ENCODE measurements at regions not wholly inside any gene's neighbourhood (a gene's known extent, or its start where the extent isn't known, plus 50 kb on each side); places are given as distances from the start of the nearest gene placed in this dataset.
"Not testable (repeated sequence)": the region's sequence is repeated elsewhere in the genome, so short reads cannot be mapped to it uniquely, and the experiment has no call there.

DNA sequence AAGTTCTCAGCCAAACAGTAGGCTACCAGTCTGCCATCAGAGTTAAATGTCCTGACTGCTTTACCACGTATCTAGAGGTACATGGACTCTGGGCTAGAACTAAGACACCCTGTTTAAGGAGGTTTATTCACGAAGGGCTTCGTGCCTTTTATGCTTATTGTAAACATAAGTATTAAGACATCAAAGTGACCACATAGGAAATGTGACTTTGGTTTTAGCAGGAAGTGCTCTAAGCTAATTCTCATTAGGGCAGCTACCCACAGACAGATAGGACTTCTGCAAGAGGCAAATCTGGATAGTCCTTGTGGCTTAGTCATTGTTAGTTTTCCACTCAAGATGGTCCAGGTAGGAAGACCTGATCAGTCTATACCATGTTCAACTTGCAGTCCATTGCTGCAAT is 233.3 kb upstream of the MGAT5 start:
- no peak for DNase-seq (ENCODE audit: low spot score)

DNA sequence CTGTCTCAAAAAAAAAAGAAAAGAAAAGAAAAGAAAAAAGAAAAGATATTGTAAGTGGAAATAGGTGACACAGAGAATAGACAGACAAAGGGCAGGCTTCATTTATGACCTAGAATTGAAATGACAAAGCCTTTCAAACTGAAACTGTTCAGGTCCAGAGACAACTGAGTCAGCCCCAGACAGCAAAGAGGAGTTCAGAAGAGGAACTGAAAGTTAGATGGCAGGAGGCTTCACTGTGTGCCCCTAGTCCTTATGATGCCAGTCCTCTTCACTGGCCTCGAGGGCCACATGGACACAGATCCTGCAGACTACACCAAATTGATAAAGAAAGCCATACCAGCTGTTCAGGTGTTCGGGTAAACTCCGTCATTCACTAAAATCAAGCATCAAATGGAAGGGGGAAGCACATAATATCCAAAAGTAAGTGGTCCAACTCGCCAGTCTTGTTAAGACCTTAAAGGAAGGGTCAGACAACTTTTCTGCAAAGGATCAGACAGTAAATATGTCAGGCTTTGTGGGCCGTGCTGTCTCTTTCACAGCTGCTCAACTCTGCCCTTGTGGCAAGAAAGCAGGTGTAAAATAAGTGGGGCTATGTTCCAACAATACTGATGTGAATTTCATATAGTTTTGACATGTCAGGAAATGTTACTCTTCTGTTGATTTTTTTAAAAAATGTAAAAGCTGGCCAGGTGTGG is 231.9 kb upstream of the MGAT5 start:
- no peak for DNase-seq (ENCODE audit: low spot score)

DNA sequence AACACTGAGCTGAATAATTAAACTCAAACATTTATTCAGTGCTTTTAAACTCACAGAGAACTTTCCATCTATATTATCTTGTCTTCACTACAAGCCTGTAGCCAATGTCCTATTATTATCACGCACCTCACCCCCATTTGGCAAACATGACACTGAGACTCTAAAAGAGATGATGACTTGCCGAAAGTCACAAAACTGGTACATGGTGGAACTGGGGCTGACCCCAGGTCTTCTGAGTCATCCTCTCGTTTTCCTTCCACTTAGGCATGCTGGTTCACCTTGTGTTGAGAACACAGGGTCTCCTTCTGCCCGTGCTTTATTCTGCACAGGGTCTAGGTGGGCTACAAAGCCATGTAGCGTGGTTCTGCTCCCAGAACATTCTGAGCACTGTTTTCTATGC is 230.0 kb upstream of the MGAT5 start:
- DNase-seq (ENCODE audit: low spot score), result no peak

DNA sequence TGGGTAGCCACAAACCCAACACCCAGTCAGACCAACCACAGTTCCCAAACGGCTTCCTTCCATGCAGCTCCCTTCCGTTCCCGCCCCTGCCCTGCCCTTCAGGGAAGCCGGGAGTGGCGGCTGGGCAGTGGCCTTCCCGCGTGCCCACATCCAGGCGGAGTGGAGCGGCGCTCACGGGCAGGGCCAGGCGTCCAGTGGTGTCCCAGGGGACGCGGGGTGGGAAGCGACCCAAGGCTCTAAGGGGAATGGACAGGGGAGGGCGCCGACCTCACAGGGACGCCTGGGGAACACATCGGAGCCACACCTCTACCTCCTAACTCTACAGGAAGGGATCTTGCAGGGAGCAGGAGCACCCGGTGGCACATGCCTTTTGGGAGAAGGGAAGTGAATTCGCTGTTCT is 225.9 kb upstream of the MGAT5 start:
- no peak for DNase-seq (ENCODE audit: low spot score)

DNA sequence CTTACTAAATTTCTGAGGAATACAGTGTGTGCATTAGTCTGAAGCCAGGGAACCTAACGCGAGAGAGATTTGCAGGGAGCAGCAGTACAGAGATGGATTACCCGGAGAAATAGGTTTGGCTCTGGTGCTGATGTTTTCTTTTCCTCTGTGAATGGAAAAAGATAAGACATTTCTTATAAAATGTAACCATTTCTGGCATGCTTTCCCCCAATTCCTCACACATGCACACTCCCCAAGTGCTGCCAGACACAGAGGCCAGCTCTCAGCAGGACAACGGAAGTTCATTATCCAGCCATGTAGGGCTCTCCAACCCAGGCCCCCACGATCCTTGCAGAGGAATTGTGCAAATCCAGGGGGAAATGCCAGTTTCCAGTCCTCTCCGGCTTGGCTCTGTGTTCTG is 224.5 kb upstream of the MGAT5 start:
- DNase-seq (ENCODE audit: low spot score), result no peak

DNA sequence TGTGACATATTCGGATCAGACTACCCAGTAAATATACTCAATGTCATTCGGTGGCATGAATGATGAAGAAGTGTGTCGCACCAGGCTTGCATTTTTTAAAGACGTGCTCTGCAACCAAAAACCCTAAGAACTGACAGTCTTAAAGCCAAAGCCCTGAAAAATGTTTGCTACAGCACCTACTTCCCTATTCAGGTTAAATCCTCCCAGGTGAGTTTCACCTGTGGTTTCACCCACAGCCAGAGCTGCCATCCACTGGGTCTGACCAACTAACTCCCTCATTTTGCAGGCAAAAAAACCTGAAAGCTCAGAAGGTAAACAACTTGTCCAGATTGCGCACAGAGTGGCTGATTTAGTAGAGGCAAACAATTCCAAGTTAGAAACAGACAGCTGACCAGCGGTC is 222.3 kb upstream of the MGAT5 start:
- DNase-seq (ENCODE audit: low spot score), result no peak

DNA sequence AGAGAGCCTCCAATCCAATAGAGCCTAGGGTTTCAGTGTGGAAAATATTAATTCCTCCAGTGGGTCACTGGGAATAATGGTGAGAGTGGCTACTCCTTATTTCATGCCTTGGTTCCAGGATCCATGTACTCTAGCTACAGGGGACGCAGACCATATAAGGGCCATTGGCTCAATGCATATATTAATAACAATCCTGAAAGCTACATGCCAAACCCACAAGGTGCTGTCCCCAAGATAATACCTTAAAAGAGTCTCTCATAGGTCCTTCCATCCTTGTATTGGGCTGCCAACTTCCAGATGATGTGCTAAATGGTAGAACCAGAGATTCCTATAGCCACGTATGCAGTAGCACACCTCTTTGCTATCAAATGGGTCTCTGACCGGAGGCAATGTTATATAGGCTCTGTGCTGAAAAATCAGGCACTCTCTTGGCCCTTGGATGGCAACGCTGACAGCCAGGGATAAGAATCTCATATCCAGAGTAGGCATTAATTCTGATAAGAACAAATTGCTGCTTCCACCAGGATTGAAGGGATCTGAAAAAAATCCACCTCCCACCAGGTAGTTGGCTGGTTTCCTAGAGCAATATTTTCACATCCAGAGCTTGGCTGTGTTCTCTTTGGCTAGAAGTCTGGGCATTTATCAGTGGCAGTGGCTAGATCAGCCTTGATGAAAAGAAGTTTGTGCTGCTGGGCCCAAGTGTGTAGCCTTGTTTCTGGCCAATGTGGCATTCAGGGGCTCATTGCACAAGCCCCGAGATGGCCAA is 218.1 kb upstream of the MGAT5 start:
- DNase-seq (ENCODE audit: low spot score), result no peak

DNA sequence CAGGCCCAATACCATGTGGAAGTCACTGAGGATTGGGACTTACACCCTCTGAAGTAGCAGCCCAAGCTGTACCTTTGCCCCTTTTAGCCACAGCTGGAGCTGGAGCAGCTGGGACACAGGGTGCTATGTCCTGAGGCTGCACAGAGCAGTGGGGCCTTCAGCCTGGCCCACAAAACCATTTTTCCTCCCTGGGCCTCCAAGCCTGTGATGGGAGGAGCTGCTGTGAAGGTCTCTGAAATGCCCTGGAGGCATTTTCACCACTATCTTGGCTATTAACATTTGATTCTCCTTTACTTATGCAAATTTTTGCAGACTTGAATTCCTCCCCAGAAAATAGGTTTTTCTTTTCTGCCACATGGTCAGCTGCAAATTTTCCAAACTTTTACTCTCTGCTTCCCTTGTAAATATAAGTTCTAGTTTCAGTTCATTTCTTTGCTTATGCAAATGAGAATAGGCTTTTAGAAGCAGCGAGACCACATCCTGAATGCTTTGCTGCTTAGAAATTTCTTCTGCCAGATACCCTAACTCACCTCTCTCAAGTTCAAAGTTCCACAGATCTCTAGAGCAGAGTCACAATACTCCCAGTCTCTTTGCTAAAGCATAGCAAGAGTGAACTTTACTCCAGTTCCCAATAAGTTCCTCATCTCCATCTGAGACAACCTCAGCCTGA is 213.8 kb upstream of the MGAT5 start:
- DNase-seq (ENCODE audit: low spot score), result no peak

DNA sequence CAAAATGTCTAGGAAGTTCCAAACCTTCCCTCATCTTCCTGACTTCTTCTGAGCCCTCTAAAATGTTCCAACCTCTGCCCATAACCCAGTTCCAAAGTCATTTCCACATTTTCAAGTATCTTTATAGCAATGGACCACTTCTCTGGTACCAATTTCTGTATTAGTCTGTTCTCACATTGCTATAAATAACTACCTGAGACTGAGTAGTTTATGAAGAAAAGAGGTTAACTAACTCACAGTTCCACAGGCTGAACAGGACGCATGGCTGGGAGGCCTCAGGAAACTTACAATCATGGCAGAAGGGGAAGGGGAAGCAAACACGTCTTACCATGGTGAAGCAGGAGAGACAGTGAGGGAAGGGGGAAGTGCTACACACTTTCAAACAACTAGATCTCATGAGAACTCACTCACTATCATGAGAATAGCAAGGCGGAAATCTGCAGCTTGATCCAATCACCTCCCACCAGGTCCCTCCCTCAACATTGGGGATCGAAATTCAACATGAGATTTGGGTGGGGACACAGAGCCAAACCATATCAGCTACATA is 213.2 kb upstream of the MGAT5 start:
- DNase-seq (ENCODE audit: low spot score), result not testable (repeated sequence)

DNA sequence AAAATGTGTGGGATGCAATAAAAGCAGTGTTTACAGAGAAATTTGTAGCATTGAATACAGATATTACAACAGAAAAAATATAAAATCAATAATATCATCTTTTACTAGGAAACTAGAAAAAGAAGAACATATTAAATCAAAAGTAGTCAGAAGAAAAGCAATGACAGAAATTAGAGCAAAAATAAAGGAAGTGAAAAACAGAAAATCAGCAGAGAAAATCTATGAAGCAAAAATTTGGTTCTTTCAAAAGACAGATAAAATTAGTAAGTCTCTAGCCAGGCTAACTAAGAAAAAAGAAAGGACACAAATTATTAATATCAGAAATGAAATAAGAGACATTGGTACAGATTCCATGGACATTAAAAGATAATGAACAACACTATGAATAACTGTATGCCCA is 212.0 kb upstream of the MGAT5 start:
- no peak for DNase-seq (ENCODE audit: low spot score)

DNA sequence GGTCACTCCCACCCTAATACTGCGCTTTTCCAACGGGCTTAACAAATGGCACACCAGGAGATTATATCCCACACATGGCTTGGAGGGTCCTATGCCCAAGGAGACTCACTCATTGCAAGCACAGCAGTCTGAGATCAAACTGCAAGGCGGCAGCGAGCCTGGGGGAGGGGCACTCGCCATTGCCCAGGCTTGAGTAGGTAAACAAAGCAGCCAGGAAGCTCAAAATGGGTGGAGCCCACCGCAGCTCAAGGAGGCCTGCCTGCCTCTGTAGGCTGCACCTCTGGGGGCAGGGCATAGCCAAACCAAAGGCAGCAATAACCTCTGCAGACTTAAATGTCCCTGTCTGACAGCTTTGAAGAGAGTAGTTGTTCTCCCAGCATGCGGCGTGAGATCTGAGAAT is 210.8 kb upstream of the MGAT5 start:
- DNase-seq (ENCODE audit: low spot score), result not testable (repeated sequence)

DNA sequence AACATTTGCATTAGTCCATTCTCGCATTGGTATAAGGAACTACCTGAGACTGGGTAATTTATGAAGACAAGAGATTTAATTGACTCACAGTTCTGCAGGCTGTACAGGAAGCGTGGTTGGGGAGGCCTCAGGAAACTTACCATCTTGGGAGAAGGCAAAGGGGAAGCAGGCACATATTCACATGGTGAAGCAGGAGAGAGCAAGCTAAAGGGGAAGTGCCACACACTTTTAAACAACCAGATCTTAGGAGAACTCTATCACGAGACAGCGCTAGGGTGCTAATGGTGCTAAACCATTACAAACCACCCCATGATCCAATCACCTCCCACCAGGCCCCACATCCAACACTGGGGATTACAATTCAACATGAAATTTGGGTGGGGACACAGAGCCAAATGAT is 201.7 kb upstream of the MGAT5 start:
- no peak for DNase-seq (ENCODE audit: low spot score)

DNA sequence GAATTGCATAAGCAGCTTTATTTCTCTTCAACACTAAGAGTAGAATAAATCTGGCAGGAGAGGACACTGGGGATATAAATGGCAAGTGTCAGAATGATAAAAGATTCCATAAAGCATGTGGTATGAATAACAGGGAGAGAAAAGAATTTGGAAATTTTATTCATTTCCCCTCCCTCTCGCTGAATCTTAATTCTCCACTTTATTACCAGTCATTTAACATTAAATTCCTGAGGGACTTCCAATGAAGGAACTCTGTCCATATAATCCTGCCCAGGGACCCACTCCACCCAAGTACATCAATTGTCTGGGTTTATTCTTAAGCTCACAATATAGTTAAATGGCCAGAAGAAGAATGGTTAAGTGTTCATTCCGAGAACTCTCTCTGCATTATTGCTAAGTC is 197.7 kb upstream of the MGAT5 start:
- DNase-seq (ENCODE audit: low spot score), result no peak

DNA sequence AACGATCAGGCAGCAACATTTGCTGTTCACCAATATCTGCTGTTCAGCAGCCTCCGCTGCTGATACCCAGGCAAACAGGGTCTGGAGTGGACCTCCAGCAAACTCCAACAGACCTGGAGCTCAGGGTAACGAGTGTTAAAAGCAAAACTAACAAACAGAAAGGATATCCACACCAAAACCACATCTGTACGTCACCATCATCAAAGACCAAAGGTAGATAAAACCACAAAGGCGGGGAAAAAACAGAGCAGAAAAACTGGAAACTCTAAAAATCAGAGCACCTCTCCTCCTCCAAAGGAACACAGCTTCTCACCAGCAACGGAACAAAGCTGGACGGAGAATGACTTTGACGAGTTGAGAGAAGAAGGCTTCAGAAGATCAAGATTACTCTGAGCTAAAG is 192.8 kb upstream of the MGAT5 start:
- not testable (repeated sequence) for DNase-seq (ENCODE audit: low spot score)

DNA sequence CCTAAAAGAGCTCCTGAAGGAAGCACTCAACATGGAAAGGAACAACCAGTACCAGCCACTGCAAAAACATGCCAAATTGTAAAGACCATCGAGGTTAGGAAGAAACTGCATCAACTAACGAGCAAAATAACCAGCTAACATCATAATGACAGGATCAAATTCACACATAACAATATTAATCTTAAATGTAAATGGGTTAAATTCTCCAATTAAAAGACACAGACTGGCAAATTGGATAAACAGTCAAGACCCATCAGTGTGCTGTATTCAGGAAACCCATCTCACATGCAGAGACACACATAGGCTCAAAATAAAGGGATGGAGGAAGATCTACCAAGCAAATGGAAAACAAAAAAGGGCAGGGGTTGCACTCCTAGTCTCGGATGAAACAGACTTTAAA is 191.6 kb upstream of the MGAT5 start:
- not testable (repeated sequence) for DNase-seq (ENCODE audit: low spot score)

DNA sequence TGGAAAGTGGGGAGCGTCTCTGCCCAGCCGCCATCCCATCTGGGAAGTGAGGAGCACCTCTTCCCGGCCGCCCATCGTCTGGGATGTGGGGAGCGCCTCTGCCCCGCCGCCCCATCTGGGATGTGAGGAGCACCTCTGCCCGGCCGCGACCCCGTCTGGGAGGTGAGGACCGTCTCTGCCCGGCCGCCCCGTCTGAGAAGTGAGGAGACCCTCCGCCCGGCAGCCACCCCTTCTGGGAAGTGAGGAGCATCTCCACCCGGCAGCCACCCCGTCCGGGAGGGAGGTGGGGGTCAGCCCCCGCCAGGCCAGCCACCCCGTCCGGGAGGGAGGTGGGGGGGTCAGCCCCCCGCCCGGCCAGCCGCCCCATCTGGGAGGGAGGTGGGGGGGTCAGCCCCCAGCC is 190.0 kb upstream of the MGAT5 start:
- not testable (repeated sequence) for DNase-seq (ENCODE audit: low spot score)

DNA sequence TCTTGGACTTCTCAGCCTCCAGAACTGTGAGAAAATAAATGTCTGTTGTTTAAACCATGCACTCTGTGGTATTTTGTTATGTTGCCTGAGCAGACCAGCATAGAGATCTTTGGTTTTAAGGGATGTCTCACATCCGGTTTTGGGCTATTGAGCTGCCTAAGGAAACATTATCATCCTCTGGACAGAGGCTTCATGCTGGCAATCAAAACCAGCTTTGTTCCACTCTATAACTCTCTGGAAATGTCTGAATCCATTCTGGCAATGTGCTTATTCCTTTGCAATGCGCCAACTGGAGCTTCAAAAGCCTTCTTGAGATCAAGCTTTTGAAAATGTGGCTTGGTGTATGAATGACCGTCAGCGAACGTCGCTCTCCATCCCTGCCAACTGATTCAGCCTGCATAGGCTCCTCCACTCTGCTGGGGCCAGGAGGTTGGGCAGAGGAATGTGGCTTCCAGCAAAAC is 183.6 kb upstream of the MGAT5 start:
- DNase-seq (ENCODE audit: low spot score), result no peak

DNA sequence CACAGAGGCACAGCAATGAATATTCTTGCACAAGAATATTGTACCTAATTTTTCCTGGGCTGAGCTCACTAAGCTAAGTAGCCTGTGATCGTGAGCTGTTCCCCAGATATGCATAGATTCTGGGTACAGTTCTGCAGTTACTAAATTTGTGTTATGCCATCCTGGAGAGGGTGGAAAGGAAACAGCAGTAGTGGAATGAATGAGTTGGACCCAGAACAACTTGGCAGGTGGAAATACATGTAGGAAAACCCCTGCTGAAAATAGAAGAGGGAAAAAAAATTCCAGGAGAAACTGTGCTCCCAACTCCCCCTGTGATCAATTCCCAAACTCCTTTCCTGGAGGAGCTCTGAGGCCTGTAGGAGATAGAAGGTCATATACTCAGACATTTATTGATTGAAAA is 181.5 kb upstream of the MGAT5 start:
- no peak for DNase-seq (ENCODE audit: low spot score)

DNA sequence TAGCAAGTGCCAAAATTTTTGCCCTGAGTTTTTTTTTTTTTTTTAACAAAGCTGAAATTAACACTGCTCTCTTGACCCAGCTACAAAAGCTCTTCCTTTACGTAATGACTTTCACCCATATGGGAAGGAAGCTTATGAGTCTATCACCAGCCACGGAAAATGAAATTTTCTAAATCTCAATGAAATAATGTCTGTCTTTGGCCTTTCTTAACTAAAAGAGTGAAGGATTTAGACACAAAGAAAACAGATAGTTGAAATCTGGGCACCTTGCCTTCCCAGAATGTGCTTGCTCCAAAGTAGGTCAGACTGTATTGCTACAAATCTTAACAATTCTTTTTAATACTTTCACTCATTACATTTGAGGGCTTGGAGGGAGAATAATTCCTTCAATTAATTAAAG is 180.8 kb upstream of the MGAT5 start:
- DNase-seq (ENCODE audit: low spot score), result no peak

DNA sequence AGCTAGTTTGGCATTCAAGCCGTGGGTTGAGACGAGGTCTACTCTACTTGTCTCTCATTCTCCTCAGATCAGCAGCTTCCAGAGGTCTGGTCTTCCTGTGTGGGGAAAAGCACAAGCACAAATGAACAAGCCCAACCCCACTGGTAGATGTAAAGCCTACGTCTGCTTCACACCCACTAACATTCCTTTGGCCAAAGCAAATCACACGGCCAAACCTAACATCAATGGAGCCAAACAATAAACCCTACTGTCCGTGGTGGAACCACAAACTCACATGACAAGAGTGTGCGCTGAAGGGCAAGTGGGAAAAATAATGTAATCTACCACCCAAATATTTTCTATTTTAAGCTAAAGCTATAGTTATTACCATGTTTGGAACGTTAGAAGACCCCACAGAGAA is 179.3 kb upstream of the MGAT5 start:
- no peak for DNase-seq (ENCODE audit: low spot score)

DNA sequence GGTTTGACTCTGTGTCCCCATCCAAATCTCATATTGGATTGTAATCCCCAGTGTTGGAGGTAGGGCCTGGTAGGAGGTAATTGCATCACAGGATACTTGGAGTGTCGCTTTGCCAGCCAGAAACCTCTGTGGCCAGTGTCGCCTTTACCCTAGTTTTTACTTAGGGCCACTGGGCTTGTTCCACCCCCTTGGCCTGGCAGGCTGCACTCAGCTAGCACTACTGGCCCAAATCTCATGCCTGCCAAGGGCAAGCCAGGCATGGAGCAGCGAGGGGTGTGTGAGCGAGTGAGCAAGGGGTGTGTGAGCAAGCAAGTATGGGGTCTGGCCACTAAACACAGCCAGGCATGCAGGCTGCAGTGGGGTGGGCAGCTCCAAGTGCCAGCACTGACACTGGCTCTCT is 178.7 kb upstream of the MGAT5 start:
- no peak for DNase-seq (ENCODE audit: low spot score)

DNA sequence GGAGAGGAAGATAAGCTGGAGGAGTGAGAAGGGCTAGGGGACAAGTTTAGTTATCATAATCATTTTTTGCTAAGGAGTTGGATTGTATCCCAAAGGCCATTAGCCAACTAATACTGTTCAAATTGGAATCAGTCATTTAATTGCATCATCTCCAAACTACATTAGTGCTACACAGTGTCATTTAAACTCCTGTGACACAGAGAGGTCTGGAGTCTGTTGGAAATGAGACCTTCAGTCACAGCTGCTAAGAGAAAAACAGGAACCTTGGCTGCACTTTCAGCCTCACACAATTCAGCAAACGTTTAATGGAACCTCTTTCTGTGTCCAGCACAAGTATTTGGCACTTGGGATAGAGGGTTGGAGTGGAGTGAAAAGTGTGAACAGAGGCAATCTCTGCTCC is 175.5 kb upstream of the MGAT5 start:
- DNase-seq (ENCODE audit: low spot score), result no peak

DNA sequence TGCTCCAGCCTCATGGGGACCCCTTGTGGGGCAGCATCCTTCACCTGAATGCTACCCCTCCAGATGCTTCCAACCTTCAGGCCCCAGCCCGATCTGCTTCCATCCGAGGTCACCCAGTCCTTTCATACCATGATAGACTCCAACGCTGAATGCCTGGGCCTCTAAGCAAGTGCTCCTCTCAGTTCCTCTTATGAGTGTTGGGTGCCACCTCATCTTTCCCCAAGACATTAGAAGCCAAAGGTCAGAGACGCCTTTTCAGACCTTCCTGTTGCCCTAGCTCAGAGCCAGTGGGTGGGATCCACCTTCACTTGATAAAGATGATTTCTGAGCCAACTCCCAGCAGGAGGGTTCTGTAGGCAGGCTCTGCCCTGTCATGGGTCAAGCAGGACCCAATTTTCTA is 174.5 kb upstream of the MGAT5 start:
- no peak for DNase-seq (ENCODE audit: low spot score)

Measured in kidney capillary endothelial cell (primary cell).